Activated CD8-positive, alpha-beta memory T cell treated with anti-CD3 and anti-CD28 coated beads, Interleukin-2, amount 50 U/mL, for 1 hour (primary cell): ENCODE measurements at regions not wholly inside any gene's neighbourhood (a gene's known extent, or its start where the extent isn't known, plus 50 kb on each side); places are given as distances from the start of the nearest gene placed in this dataset.
"Not testable (repeated sequence)": the region's sequence is repeated elsewhere in the genome, so short reads cannot be mapped to it uniquely, and the experiment has no call there.

Source experiments
- DNase-seq: peaks from one replicate; pipeline ENCODE4 v3.0.0-alpha.2; 2020; ENCODE audit errors: extremely low read depth

DNA sequence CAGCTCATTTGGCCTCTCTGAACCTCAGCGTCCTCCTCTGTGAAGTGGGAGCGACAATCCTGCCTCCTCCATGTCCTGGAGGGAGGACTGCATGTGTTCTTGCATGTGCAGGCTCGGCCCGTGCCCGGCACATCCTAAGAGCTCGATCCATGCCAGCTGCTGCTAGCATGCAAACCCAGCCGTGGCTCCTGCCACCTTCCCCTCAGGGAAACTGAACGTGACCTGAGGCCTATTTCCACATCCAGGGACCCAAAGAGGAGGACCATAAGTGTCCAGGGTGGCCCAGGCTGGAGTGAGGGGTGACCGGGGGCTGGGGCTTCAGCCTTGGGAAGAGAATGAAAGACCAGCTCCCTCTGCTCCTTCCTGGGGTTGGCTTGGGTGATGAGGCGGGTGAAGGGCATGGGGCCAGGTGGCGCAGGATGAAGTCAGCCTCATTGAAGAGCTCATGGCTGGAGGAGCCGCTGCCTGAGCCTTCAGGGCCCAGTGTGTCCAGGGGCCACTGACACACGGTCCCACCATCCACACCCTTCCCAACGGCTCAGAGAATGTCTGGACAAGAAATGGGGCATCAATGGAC, 115.7 kb upstream of the AKAP13 start:
- DNase-seq, result not testable (repeated sequence)

DNA sequence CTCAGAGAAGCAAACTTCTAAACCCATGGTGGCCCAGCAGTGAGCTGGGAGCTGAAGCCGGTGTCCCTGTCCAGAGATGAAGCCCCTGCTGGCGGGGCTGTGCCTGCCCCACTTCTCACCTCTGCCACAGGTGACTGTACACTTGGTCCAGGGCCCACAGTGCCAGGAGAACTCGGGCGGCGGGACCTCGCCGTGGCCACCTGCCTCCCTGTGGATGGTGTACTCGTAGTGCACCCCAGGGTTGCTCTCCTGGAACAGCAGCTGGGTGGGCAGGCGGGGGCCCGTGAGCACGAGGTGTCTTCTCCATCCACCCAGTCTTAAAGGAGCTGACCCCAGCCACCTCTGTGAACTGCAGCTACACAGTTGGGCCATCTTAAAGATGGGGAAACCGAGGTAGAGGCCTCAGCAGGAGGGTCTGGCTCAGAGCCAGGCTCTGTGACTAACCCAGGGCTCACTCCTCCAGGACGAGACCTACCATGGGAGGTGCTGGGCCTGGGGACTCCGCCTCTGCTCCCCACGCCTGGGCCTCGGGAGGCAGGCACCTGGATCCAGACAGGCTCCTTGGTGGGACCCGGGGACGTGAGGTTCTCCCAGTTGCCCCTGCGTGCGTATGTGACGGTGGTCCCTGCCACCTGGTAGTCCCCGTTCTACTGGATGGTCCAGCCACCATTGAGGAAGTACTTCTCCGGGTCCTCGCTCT, 113.1 kb upstream of the AKAP13 start:
- DNase-seq, result not testable (repeated sequence)

DNA sequence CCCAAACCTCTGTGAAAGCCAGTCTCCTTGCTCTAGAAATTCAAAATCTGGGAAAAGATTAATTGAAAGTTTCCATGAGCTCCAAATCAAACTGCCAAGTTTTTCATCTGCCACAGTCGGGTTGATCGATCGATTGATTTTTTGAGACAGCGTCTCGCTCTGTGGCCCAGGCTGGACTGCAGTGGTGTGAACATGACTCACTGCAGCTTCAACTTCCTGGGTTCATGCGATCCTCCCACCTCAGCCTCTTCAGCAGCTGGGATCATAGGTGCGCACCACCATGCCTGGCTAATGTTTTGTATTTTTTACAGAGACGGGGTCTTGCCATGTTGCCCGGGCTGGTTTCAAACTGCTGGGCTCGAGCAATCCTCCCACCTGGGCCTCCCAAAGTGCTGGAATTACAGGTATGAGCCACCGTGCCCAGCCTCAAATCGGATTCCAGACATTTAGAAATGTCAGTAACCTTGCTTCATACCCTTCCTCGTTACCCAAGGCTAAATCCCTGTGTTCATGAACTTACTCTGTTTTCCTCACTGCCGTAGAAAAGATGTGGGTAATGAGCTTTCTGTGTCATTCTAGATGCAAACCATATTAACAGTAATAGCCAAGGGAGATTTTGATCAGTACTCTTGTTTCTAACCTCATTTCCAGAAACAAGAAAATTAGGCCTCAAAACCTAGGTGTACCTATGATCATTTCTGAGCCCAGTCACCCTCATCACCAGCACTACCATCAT, 105.9 kb upstream of the AKAP13 start:
- no peak for DNase-seq

DNA sequence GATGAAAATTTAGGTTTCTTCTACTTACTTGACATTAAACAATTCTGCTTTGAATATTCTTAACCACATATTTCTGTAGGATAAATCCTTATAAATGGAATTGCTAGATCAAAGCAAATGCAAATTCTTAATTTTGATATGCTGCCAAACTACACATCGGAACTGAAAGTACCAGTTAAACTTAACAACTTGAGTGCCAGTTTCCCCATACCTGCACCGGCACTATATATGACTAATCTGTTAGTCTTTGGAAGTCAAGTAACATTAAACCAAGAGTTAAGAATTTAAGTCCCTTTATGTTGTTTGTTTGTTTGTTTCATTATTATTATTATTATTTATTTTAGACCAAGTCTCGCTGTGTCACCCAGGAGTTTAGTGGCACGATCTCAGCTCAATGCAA, 103.9 kb upstream of the AKAP13 start:
- no peak for DNase-seq

DNA sequence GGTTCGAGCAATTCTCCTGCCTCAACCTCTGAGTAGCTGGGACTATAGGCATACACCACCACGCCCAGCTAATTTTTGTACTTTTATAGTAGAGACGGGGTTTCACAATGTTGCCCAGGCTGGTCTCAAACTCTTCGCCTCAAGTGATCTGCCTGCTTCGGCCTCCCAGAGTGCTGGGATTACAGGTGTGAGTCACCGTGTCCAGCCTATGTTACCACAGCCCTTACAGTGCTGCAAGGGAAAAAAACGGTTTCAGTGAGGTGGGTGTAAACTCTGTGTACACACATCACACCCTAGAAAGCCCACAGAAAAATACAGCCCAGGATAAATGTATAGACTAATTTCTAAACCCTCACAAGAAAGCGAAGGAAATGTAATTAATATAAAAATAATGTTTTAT, 103.5 kb upstream of the AKAP13 start:
- no peak for DNase-seq

DNA sequence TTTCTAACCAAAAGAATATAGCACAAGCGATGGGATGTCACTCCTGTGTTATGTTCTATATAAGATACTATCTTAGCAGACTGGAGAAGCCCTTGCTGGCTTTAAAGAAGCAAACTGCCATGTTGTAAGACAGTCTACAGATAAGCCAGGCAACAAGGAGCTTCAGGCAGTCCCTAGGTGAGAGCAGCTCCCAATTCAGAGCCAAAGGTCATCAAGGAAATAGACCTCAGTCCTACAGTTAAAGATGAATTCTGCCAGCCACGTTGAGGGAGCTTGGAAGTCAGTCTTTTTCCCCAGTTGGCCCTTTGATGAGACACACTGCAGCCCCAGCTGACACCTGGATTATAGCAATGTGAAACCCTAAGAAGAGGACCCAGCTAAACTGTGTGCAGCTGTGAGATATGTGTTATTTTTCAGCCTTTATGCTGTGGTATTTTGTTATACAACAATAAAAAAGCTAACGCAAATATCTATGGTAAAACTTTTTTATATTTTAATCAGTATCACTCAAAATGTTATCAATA, 102.5 kb upstream of the AKAP13 start:
- DNase-seq, result no peak

DNA sequence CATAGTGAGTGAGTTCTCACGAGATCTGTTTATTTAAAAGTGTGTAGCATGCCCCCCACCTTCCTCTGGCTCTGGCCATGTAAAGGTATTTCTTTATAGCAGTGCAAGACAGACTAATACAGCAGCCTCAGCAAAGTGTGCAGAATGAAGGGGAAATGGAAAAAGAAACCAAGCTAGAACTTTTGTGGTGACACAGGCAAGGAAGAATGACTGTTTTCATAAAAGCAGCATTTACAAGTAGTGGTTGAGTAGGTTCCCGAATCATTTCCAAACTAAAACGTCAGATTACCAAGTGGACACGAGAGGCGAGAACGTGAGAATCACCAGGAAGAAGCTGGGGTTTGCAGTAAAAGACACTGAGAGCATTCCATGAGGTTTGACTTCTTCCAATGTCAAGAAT, 100.2 kb upstream of the AKAP13 start:
- DNase-seq, result no peak

DNA sequence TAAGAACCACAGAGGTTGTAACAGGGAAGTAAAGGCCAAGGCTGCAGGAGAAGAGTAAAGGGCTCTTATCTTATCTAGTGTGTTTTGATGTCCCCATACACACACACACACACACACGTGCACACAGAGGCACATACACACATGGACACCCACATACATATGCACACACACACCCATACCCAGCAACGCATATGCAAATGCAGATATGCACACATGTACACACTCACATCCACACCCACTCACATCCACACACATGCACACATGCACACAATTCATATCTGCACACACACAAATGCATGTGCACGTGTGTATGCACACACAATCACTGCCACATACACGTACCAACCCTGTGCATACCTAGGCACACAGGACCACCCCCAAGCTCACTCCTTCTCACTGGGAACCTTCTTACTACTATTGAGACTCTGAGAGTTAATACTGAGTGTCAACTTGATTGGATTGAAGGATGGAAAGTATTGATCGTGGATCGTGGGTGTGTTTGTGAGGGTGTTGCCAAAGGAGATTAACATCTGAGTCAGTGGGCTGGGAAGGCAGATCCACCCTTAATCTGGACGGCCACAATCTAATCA, 99.0 kb upstream of the AKAP13 start:
- DNase-seq, result no peak

DNA sequence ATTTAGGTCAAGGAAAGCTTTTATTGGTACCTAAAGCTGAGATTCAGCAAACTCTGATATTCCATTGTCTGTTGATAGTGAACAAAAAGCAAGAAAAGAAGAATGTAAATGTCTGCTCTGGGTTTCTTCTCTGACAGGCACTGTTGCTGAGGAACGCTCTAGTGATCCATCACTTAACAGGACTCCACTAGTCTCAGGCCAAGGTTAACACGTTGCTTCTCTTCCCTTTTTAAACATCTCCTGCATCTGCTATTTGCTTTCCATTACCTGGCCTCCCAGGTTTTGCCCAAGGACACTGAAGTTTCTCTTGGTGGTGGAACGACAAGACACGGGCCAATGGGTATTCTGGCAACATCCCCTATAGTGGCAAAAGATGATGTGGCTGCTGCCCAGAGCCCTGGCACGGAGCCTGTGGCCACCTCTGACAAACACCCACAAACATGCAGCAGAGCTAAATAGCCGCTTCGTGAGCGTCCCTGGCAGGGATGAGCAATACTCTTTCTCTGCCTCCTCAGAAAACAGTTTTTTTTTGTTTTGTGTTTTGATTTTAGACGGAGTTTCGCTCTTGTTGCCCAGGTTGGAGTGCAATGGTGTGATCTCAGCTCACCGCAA, 97.8 kb upstream of the AKAP13 start:
- no peak for DNase-seq

DNA sequence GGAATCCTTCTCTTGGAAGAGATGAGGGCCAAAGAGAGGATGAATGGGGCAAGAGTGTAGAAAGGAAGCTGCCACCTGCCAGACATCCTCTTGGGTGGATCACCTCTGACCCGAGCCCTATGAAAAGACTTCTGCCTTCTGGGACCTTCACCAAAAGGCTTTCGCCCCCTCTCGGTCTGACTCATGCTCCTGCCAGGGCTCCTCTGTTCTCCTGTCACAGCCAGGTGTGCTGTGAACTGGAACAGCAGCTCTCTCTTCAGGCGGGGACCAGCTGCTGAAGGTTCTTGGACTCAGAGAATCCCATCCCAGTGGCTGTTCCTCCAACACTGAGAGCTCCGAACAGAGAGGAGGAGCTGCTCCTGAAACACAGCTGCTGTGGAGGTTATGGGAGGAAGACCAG, 96.6 kb upstream of the AKAP13 start:
- not testable (repeated sequence) for DNase-seq

DNA sequence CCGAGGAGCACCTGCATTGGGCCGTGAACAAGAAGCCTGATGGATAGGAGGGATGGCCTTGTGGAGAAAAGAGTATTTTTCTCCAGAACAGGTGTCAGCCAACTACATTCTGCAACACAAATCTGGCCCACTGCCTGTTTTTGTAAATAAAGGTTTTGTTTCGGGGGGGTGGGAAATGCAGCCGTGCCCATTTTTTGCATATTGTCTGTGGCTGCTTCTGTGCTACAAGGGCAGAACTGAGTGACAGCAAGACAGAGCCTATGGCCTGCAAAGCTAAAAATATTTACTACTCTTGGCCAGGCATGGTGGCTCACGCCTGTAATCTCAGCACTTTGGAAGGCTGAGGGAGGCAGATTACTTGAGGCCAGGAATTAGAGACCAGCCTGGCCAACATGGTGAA, 95.9 kb upstream of the AKAP13 start:
- no peak for DNase-seq

DNA sequence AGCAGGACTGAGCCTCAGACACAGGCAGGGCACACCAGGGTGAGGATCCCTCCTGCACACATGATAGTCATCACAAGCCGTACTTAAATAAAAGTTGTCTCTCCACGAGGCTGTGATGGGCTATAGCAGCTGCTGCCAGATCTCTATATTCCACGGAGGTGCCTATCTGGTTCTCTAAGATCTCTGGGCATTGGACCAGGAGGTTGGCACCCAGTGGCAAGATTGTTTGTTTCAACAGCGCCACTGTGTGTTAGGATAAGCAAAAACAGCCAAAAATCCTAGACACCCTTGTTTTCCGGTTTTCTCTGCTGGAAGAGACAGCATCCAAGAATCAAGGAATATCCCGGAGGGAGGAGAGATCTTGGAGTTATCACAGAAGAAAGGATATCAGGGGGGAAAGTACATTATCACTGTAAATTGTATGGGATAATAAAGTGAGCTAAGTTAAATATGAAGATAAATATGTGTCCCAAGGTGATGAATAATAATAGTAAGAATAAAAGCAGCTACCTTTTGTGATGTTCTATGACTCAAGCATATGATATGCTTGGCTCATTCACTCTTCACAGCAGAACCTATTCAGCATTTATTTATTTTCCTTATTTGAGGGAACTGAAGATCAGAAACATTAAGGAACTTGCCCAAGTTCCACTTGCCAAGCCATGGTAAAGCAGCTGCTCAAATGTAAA, 90.6 kb upstream of the AKAP13 start:
- no peak for DNase-seq

DNA sequence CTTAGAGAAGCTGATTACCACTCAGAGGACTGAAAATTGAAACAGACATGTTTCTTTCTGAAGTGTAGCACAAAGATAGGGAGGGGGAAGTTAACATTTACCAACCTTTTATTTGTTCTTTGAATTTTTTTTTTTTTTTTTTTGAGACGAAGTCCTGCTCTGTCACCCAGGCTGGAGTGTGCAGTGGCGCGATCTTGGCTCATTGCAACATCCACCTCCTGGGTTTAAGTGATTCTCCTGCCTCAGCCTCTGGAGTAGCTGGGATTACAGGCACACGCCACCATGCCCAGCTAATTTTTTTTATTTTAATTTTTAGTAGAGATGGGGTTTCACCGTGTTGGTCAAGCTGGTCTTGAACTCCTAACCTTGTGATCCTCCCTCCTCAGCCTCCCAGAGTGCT, 87.8 kb upstream of the AKAP13 start:
- DNase-seq, result not testable (repeated sequence)

DNA sequence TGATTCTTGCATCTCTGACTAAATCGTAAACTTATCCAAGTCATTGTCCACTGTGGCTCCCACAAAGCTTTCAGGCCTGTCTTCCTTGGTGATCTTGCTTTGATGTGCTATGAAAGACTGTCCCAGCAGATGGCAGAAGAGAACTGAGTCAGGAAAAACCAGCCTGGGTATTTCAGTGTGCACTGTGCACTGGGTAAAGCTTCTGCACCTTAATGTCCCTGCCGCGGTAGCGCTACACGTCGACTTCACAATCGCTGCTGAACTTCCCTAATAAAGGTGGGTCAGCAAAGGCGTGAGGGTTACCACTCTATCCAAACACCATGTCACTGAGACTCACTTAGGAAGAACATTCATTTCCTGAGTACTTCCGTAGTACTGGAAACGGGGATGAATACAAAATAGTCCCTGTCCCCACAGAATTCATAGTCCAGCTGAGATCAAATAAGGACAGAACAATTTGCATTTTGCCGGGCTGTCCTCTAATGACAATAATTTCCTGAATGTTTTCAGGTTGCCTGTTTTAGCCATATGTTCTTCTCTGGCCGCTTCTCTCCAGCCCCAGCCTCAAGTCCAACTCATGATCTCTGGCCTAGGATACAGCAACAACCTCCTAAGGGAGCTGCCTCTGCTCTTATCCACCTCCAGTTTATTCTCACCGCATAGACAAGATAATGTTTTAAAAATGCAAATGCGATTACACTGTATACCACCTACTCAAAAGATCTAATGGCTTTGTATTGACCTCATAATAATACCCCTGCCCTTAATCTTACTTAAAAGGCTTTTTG, 83.6 kb upstream of the AKAP13 start:
- DNase-seq, result peak; percentile 30

DNA sequence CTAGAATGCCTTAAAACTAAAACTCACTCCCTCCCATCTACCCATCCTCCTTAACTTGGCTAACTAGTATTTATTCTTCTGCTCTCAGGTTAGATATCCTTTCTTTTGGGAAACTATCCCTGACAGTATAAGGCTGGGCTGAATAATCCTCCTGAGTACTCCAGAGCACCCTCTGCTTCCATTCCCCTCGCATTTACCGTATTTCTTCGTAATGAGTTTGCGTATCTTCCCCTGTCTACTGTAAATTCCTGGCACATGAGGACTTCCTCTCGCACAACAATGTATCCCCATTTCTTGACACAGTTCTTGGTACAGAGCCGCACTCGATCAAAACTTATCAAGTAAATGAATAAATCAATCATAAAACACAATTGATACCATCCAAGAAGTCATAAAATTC, 82.9 kb upstream of the AKAP13 start:
- DNase-seq, result no peak

DNA sequence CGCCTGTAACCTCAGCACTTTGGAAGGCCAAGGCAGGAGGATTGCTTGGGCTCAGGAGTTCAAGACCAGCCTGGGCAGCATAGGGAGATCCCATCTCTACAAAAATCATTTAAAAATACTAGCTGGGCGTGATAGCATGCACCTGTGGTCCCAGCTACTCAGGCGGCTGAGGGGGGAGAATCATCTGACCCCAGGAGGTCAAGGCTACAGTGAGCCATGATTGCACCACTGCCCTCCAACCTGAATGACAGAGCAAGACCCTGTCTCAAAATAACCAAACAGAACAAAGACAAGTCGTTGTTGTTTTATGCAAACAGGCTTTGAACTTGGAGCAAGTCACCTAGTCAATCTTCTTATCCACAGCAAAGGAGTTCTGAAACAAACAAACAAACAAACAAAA, 82.0 kb upstream of the AKAP13 start:
- DNase-seq, result no peak

DNA sequence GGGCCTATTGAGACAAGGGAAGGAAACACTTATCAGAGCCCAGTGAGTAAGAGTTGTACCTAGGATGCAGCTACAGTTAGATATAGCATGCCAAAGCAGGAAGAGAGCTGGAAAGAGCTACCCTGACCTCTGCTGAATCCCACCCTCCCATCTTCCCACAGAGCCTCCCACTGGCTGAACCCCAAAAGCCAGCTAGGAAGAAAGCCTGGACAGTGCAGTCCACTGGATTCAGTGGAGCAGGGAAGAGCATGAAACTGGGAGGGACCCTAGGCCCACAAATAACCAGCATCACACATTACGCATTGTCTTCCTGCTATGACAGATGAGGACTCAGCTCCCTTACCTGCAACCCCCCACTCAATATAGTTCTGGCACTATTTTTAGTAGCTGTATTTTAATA, 81.5 kb upstream of the AKAP13 start:
- no peak for DNase-seq

DNA sequence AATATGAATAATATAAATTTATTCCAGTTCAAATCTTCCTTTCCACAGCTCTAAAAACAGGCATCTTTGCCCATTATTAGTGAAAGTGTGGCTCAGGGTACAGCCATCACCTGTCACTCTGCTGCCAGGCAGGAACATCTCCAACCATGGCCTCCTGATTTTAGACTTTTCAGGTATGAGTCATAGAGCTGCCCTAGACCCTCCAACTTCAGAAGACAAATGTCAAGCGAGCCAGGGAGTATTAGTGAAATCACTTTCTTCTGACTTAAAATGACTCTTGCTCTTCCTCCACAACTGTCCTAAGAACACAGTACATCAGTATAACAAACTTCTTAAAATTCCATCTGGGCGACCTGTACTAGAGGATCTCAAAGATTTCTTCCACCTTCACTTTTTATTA, 78.1 kb upstream of the AKAP13 start:
- DNase-seq, result no peak

DNA sequence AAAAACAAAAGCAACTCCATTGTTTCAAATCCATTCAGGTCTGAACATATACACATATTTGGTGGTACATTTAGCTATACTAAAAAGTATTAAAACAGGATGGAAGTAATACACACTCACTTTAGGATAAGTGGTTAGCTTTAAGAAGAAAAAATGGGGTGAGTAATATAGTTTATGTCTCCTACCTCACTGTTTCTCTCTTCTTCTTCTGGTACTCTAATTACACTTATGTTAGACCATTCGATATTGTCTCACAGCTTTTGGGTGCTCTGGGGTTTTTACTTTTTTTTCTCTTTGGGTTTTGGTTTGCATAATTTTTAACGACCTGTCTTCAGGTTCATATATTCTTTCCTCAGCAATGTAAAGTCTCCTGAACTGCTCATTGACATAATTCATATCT, 75.4 kb upstream of the AKAP13 start:
- DNase-seq, result no peak

DNA sequence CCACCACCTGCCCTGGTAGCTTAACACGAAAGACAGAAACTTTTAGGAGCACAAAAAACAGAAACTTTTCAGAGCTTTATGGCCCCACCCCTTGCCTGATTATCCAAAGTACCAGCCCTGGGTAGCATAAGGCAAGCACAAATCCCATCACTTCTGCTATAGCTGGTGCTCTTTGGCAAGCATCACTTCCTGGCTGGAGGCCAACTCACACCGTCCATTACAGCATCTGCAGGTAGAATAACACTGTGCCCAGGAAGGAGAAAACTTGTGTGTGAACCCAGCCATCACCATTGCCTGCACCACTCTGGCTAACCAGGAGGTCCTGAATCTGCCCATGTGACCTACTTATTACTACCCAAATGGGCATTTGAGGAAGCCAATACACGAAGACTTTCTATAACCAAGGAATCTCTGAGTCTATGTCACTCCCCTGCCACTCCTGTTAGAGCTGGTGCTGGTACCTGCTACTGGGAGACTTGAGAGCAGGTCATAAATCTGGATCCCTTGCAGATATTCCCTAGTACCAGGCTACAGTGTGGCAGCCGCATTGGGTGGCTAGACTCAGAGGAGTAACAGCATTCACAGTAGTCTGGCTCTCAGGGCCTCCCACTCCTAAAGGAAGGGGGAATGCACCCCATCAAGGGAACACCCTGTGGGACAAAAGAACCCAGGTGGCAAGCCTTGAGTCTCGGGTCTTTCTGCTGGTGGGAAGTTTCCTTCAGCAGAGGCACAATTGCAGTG, 73.3 kb upstream of the AKAP13 start:
- no peak for DNase-seq
